ENCODE measurements at regions not wholly inside any gene's neighbourhood (a gene's known extent, or its start where the extent isn't known, plus 50 kb on each side); places are given as distances from the start of the nearest gene placed in this dataset.
"Not testable (repeated sequence)": the region's sequence is repeated elsewhere in the genome, so short reads cannot be mapped to it uniquely, and the experiment has no call there.

DNA sequence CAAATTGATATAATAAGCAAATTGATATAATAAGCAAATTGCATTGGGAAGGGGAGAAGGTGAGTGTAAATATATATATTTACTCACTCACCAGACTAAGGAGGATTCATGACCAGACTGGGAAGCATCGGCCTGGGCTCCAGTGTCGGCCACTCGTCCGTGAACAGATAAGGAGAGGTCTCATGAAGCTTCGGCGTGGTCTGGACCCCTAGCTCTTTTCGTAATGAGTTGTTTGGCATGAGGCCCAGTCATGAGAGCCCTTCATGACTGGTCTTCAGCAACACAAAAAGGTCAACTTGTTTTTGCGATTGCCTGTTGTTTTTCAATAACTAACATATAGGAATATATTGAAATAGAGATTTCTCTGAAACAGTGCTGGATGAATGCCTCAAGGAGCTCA lies 222.9 kb upstream of the KCNK2 start:
- no peak for DNase-seq (ENCODE audit: insufficient read length, low spot score)
- no peak for FAIRE-seq

DNA sequence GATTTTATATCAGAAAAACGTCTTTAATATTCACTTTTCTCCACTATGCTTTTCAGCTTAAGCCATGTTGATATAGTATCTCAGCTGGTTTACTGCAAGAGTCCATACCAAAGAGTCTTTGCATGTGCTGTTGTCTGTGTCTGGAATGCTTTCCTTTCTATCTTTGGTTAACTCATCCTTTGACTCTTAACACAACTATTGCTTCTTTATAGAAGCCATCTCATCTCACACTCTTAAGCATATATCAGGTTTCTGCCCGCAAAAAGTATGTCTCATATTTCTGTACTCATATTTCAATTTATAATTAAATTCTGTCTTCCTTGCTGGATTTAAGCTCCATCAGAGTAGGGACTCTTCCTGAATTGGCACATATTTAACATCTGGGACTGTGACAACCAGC lies 220.9 kb upstream of the KCNK2 start:
- no peak for DNase-seq (ENCODE audit: insufficient read length, low spot score)
- peak; percentile 16 for FAIRE-seq

DNA sequence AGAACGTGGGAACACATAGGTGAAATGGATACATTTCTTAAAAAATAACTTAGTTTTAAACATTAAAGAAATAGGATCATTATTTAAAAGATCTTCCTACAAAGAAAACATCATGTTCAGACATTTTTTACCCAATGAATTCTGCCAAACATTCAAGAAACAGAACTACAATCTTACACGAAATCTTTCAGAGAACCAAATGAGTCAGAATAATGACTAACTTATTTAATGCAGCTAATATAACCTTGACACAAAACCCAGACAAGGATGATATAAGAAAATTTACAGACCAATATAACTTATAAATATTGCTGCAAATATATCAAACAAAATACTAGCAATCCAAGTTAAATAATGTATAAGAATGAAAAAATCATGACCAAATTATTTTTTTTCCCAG lies 220.1 kb upstream of the KCNK2 start:
- no peak for DNase-seq (ENCODE audit: insufficient read length, low spot score)
- FAIRE-seq: no peak

DNA sequence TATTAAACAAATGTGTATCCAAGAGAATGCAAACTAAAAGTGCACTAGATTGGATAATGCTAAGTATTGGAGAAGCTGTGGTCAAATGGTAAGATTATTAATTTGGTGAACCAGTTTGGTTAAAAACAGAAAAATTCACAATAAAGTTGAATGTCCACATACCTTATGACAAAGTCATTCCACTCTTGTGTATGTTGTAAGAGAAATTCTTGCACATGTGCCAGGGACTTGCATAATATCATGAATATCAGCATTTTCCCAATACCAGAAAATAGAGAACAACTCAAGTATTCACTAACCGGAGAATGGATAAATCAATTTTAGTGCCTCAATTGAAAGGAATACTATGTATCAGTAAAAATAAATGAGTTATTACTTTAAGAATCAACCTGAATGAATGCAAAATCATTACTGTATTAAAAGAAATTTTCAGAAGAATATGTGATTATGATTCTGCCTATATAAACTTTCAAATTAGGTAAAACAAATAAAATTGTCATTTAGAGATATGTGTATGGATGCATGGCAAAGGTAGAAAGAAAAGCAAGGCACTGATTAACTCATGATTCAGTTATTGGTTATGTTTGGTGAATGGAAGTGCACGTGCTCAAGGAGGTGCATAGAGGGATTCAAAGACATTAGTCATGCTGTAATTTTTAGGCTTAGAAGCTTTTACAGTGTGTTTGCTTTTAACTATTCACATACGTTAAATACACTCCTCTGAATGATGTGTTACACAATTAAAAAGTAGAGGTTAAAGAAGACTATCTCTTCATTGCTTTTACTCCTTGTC lies 217.4 kb upstream of the KCNK2 start:
- DNase-seq (ENCODE audit: insufficient read length, low spot score): peak; percentile 21
- FAIRE-seq: no peak

DNA sequence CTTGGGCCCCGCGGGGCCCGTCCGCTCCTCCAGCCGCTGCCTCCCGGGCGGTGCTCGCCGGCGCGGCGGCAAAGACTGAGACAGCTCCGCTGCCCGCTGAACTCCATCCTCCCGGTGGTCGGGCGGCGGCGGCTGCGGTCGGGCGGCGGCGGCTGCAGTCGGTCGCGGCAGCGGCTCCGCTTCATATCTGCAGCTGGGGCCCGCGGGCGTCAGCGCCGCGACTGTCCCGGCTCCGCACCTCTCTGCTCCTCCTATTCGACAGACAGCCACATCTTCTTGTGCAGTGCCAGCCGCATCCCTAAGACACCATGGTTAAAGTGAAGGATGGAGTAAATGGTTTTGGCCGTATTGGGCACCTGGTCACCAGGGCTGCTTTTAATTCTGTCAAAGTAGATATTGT lies 212.1 kb upstream of the KCNK2 start:
- FAIRE-seq; DNase-seq (ENCODE audit: insufficient read length, low spot score): not testable (repeated sequence)

DNA sequence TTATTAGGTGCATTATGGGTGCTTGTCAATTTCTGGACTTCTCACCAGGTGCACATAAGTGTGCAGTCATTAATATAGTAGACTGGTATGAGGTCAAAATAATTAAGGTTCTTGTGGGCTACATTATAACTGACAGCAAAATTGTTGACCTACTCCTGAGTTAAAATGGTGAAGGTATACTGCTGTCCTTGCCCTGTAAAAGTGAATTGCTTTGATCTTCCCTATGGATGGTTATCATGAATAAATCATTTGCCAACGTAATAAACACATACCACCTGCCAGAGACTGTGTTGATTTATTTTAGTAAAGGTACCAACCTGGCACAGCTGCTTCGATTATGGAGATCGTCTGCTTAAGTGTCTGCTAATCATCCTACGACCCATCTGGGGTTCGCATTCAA lies 201.6 kb upstream of the KCNK2 start:
- FAIRE-seq: no peak
- DNase-seq (ENCODE audit: insufficient read length, low spot score): no peak

DNA sequence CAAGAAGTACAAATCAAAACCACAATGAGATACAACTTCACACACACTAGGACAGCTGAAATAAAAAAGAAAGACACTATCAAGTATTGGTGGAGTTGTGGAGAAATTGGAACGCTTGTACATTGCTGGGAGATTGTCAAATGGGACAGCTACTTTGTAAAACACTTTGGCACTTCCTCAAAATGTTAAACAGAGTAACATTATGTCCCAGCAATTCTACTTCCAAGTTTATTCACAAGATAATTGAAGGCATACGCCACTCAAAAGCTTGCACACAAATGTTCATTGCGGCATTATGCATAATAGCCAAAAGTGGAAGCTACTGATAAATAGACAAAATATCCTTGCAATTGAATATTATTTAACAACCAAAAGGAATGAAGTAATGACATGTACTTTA lies 199.9 kb upstream of the KCNK2 start:
- no peak for FAIRE-seq
- no peak for DNase-seq (ENCODE audit: insufficient read length, low spot score)

DNA sequence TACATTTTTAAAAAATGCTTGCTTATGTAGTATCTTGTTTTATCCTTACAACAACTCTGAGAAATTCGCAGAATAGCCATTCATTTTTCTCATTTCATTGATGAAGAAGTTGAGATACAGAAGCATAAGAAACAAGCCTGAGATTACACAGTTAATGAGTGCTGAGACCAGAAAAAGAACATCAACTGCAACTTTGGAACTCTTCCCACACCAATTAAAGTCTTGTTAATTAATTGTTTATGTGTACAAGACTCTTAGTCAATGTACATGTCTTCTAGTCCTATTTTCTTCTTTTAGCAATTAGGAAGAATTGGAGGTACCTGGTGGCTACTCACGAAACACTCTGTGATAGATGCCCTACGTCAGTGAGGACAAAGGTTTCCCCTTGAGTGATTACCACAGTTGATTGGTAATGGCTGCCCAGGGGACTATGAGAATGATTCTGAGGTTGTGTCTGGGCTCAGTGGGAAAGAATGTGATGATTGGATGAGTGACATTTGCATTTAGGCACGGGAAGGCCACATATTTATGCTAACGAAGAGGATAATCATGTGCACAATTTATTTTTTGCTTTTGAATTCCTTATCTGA lies 187.4 kb upstream of the KCNK2 start:
- DNase-seq (ENCODE audit: insufficient read length, low spot score) (no peak), FAIRE-seq (no peak)

DNA sequence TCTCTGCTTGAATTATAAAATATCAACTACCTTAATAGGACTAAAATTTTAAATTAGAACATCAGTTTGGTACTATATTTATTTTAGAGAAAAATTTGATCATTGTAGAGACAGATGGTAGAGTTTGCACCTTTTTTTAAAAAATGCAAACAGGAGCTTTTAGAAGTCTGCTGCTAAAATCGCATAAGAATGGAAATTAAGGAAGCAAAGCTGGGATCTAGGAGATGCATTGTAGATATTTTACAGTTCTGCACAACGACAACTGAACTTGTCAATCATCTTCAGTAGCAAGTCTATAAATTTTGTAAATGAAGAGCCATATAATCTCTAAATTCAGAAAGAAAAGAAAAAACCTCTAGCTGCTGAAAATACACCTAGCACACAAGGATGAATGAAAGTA lies 185.6 kb upstream of the KCNK2 start:
- DNase-seq (ENCODE audit: insufficient read length, low spot score) (no peak), FAIRE-seq (no peak)

DNA sequence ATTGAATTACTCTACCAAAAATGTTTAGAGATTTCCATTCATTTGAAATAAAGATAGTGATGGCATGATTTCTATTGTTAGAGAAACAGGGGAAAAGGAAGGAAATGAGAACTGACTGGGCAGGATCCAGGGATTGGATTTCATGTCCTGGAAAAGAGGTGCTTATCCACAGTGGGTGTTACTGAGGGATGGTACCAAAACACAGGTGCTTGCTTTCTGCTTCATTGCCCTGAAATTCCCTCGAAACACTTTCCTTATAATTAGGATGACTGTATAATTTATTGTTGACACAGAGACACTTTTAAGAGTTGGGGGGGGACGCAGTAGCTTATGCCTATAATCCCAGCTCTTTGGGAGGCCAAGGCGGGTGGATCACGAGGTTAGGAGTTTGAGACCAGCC lies 185.0 kb upstream of the KCNK2 start:
- DNase-seq (ENCODE audit: insufficient read length, low spot score) (no peak), FAIRE-seq (no peak)

DNA sequence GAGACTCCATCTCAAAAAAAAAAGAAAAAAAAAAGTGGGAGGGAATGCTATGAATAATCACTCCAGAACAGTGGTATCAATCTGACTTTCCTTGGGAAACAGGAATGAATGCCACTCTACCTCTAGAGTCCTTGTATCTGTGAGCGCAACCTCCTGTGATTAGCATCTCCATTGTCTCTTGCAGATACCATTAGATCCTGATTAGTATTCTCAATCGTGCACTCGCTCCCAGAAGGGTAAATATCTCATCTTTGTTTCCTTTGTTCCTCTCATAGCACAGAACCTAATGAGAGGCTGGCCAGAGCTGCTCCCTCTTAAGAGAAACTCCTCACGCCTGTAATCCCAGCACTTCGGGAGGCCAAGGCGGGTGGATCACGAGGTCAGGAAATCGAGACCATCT lies 184.4 kb upstream of the KCNK2 start:
- DNase-seq (ENCODE audit: insufficient read length, low spot score) (no peak), FAIRE-seq (no peak)

DNA sequence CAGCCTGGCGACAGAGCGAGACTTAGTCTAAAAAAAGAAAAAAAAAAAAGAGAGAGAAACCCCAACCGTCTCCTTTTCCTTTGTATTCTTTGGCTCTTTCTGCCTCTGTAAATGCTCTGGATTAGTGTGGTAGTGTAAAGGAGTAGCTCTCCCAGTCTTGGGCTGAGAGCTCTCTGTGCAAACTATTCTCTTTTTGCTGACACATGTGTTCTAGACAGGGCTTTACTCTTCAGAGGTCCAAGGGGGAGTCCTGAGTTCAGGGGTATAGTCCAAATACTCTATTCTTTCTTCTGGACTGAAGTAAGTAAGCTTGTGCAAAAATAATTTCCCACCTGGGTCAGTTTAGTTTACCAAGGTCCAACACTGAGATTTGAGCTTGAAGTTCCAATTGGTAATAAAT lies 183.8 kb upstream of the KCNK2 start:
- DNase-seq (ENCODE audit: insufficient read length, low spot score) (no peak), FAIRE-seq (no peak)

DNA sequence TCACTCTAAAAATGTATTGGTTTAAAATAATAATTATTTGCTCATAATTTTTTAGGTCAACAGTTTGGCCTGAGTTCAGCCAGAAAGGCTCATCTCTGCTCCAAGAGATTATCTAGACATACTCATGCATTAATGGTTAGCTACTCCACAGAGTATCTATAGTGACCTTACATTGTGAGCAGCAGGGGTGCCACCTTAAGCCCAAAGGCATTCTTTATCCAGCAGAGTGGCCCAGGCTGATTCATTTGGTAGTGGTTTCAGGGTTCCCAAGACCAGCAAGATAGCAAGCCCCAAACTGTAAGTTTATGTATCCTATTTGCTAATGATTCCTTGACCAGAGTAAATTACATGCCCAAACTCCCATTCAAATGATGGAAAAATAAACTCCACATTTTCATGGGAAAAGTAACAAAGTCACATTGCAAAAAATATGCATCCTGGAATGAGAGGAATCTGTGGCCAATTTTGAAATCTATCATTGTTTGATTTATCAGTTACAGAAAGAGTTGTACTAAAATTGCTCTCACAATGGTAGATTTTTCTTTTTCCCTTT lies 182.6 kb upstream of the KCNK2 start:
- FAIRE-seq (no peak), DNase-seq (ENCODE audit: insufficient read length, low spot score) (no peak)

DNA sequence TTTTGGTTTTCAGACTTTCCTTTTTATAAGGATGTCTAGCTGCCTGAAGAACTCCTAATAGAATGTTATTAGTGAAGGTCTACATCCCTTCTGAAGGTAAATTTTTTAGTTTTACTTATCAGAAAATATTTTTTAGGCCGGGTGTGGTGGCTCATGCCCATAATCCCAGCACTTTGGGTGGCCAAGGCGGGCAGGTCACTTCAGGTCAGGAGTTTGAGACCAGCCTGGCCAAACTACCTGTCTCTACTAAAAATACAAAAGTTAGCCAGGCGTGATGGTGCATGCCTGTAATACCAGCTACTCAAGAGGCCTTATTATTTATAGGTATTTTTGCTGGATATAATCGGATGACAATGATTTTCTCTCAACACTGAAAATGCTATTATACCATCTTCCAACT lies 181.9 kb upstream of the KCNK2 start:
- DNase-seq (ENCODE audit: insufficient read length, low spot score): no peak
- FAIRE-seq: no peak

DNA sequence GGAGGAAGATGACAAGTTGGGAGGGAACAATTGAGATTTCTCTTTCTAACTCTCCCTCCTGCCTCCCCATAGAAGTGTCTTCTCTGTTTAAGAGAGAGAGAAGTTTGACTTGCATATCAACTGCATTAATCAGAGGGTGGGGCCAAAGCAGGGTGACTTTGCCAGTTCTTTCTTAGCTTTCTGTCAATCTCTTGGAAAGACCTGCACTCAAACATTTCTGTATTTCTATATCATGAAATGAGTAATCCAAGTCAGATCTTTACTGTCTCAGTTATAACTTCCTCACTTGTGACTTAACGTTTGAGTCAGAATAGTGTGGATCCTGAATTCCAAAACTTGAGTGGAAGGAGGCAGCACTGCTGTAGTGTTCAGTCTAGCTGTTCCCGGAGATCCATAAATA lies 180.8 kb upstream of the KCNK2 start:
- peak; percentile 51 for FAIRE-seq
- peak; percentile 17 for DNase-seq (ENCODE audit: insufficient read length, low spot score)

DNA sequence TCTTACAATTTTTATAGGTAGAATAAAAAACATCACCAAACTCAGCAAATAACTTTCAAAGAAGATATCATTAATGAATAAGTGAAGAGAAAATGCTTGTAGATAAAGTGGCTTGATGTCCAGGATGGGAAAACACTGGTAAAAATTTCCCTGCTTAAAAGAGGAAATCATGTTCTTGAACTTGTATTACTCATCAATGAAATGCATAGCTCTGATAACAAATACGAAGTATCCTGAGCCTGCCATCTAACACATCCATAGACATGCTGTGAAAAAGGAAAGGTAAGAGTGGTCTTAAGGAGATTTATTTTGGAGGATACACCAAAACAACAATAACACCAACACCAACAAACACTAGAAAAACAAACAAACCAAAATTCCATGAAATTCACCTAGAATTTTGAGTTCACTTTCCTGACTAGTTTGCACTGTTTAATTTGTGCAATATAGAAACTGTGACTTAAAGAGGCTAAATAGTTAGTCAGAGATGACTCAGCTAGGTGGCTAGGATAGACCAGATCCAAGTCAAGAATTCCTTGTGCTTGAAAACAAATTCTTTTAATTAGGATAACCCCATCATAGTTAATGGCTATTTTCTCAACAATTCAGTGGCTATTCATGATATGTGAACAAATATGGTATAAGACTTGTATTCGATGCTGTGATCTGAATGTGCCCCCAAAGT lies 179.8 kb upstream of the KCNK2 start:
- DNase-seq (ENCODE audit: insufficient read length, low spot score) (no peak), FAIRE-seq (no peak)

DNA sequence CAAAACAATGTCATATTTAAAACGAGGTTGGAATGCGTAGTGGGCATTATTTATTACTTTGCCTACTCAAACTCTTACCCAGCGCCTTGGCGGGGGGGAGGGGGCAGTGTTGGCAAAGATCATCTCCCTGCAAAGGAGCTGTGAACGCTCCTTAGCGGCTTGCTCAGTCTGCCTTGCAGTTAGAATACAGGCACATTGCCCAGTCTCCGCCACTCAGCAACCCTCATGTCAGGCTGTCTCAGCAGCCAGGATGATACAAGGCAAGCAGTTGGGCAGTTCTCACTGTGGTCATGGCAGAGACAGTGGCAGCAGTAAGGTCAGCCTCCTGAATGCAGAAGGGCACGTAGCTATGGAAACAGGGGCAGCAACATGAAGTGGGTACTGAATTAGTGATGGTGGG lies 170.4 kb upstream of the KCNK2 start:
- DNase-seq (ENCODE audit: insufficient read length, low spot score) (no peak), FAIRE-seq (no peak)

DNA sequence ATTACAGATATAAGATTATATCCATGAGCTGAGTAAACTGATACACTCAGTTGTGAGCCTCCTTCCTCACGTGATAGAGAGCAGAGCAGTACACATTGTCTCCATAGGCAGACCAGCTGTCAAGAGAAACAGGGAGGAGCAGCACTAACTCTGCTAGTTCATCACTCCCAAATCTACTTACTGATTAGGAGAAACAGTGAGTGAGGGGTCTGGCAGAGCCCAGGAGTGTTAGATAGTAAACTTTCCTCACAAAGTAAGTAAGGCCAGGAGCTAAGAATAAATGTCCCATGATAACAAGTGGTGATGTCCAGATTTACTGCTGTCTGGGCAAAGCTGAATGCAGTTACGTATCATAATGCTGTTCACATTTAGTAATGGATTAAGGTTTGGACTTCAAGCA lies 168.6 kb upstream of the KCNK2 start:
- FAIRE-seq: peak; percentile 67
- no peak for DNase-seq (ENCODE audit: insufficient read length, low spot score)

DNA sequence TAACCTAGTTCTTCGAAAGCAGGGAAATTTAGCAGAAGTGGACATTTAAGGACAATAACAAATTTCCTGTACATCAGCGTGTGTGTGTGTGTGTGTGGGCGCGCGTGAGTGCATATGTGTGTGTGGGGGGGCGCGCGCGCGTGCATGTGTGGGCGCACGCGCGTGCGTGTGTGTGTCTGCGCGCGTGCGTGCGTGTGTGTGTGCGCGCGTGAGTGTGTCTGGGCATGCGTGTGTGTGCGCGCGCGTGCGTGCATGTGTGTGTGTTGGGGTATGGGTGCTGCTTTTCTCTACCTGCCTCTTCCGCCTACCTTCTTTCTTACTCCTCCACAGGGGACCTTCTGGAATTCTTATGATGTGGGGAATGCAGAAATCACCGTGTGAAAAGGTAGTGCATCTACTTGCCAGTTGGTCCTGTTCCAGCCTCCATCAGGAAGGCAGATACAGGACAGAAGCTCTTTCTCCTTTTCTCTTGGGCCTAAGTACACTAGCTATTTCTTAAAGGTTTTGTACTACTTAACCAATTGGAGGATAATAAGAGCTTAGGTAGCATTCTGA lies 165.4 kb upstream of the KCNK2 start:
- no peak for FAIRE-seq
- no peak for DNase-seq (ENCODE audit: insufficient read length, low spot score)

DNA sequence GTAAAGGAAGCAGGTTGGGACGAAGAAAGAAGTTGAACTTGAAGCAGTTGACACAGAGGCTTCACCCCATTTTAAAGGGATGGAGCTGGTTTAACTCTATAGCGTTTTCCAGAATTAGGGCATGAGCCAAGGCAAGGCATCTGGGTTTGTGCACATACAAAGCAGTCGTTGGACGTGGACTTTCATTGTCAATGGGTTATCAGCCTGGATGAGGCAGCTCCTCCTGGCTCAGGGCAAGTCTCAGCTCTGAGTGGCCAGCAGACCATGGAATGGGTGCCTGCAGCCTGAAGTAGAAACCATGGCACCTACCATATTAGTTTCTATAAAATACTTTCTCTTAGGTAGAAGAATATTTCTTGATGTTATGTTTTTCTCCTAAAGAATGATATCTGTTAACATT lies 163.8 kb upstream of the KCNK2 start:
- FAIRE-seq: no peak

DNA sequence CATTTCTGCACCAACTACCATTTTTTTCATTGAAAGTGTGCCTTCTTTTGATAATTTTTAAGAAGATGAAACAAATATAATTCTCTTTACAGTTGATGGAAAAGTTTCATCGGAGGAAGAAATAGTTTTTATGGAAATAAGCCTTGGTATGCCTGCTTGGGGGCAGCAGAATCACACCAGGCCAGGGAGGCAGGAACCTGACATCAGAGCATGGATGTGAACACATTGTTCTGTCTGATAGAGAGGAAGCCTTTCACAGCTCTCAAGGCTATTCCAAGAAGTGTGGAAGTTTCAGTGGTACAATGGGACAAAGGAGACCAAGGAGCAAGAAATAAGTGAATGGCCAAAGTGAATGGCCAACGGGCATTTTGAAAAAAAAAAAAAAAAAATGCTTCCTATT lies 162.2 kb upstream of the KCNK2 start:
- FAIRE-seq (no peak), DNase-seq (ENCODE audit: insufficient read length, low spot score) (no peak)

More for the DNA sequence above, 163.8 kb upstream of the KCNK2 start:
- DNase-seq (ENCODE audit: insufficient read length, low spot score): no peak

Measured in HTR-8/SVneo (cell line).